ENCODE measurements at regions not wholly inside any gene's neighbourhood (a gene's known extent, or its start where the extent isn't known, plus 50 kb on each side); places are given as distances from the start of the nearest gene placed in this dataset.

- Histone ChIP-seq H3K27me3 (ENCODE audit: control insufficient read depth in 1 of 2, insufficient read depth in 2 of 2, low read length in 2 of 2) (peaks cover 0 to 18% of the 10 kb centered on the region in 2 experiments; a peak in 2 of 5 replicates), H3K4me1 (ENCODE audit: insufficient read depth, low read length) (no peaks in the 10 kb centered on the region), H3K27ac (ENCODE audit: extremely low read length, insufficient read depth, low read length) (no peak overlapping the region), H3K4me3 (replicated peaks in 1 of 3; ENCODE audit: insufficient read depth in 1 of 3, low read depth in 2 of 3, low read length in 3 of 3) (no peak overlapping the region), H3K9me3 (ENCODE audit: low read length) (no peaks in the 10 kb centered on the region), H2AFZ (ENCODE audit: low read length) (no peak overlapping the region), H4K20me1 (ENCODE audit: insufficient read depth, low read length) (no peaks in the 10 kb centered on the region), H3K79me2 (ENCODE audit: insufficient read depth, low read length) (no peaks in the 10 kb centered on the region), H3K4me2 (ENCODE audit: low read depth, low read length) (no peak overlapping the region), H3K36me3 (replicated peaks in 1 of 2; ENCODE audit: control insufficient read depth in 1 of 2, insufficient read depth in 2 of 2, low read length in 2 of 2) (no peaks in the 10 kb centered on the region), H3K9ac (ENCODE audit: insufficient read depth, low read depth, low read length) (no peak overlapping the region)
- ChIA-PET CTCF (ENCODE audit: low intra/inter-chr PET ratio, low total read pairs) (no interaction called here), POLR2A (no interaction called here)
- WGBS (ENCODE audit: low lambda C conversion rate): no CpG with 5 or more reads among the region's 3 CpGs
- no TSS peak for BruUV-seq (replicated peaks)
- in situ Hi-C loops (cut with HindIII; ENCODE audit: extremely low pct_ligation_motif_present, low pct_unique_long_range_greater_than_20kb) (no loop called here), intact Hi-C loops (cut with micrococcal nuclease; ENCODE audit: unreplicated experiment) (no loop called here)
- ATAC-seq (no peak), FAIRE-seq (no peak), DNase-seq (ENCODE audit: low spot score) (no peak)
- TF ChIP-seq ZFP62 (CRISPR knock-in tag; IDR thresholded peaks at IDR 0.05): no peak
- TF ChIP-seq NFKB2 (CRISPR knock-in tag; IDR thresholded peaks at IDR 0.05; ENCODE audit: borderline replicate concordance): no peak
- TF ChIP-seq ZBTB37 (CRISPR knock-in tag; IDR thresholded peaks at IDR 0.05): no peak
- TF ChIP-seq TBL1XR1 (IDR thresholded peaks at IDR 0.05; ENCODE audit: borderline replicate concordance, low read length, partially characterized antibody): no peak
- no peak for TF ChIP-seq FOSL2 (CRISPR knock-in tag; IDR thresholded peaks at IDR 0.05)
- TF ChIP-seq MBNL3 (CRISPR knock-in tag; conservative IDR thresholded peaks at IDR 0.05): no peak
- TF ChIP-seq MED13 (CRISPR knock-in tag; IDR thresholded peaks at IDR 0.05): no peak
- no peak for TF ChIP-seq CREM (IDR thresholded peaks at IDR 0.05)
- TF ChIP-seq CREM (CRISPR knock-in tag; IDR thresholded peaks at IDR 0.05): no peak
- no peak for TF ChIP-seq ATAD3A (CRISPR knock-in tag; IDR thresholded peaks at IDR 0.05)
- TF ChIP-seq ETS1 (CRISPR knock-in tag; IDR thresholded peaks at IDR 0.05): no peak
- no peak for TF ChIP-seq HMG20B (CRISPR knock-in tag; conservative IDR thresholded peaks at IDR 0.05)
- TF ChIP-seq ZNF24 (IDR thresholded peaks at IDR 0.05): no peak
- TF ChIP-seq NR3C1 (CRISPR knock-in tag; IDR thresholded peaks at IDR 0.05): no peak
- no peak for TF ChIP-seq ONECUT2 (CRISPR knock-in tag; IDR thresholded peaks at IDR 0.05)
- TF ChIP-seq MED8 (CRISPR knock-in tag; IDR thresholded peaks at IDR 0.05; ENCODE audit: insufficient replicate concordance): no peak
- TF ChIP-seq ZBTB39 (CRISPR knock-in tag; IDR thresholded peaks at IDR 0.05): no peak
- TF ChIP-seq CTCF (CRISPR knock-in tag; IDR thresholded peaks at IDR 0.05): no peak
- TF ChIP-seq ZBTB7A (CRISPR knock-in tag; IDR thresholded peaks at IDR 0.05): no peak
- no peak for TF ChIP-seq SRSF1 (optimal IDR thresholded peaks at IDR 0.05; ENCODE audit: low read depth, low read length)
- TF ChIP-seq IRF2 (CRISPR knock-in tag; IDR thresholded peaks at IDR 0.05): no peak
These were observed 93.9 kb upstream of the CD82 start for GRCh38 chr11:44471603-44472002.
